GM23248 (cell line): ENCODE measurements at regions not wholly inside any gene's neighbourhood (a gene's known extent, or its start where the extent isn't known, plus 50 kb on each side); places are given as distances from the start of the nearest gene placed in this dataset.

Experiments used
- DNase-seq: peaks from one replicate; pipeline ENCODE4 v3.0.0-alpha.2; 2015
- H2AFZ ChIP-seq: fragments of 200-600 bp; sonication (generic); 2 replicates; pipeline ENCODE4 v1.6.1; 2016; ENCODE audit warnings: antibody characterized with exemption
- H3F3A ChIP-seq: fragments of 200-600 bp; sonication (generic); 2 replicates; pipeline ENCODE4 v1.6.1; 2016; ENCODE audit warnings: mild to moderate bottlenecking, antibody characterized with exemption, mixed run types; ENCODE audit not compliant: insufficient read depth
- H3K27ac ChIP-seq: fragments of 200-600 bp; sonication (generic); 2 replicates; pipeline ENCODE4 v1.5.1; 2016; ENCODE audit warnings: mild to moderate bottlenecking
- H3K27me3 ChIP-seq: fragments of 200-600 bp; sonication (generic); replicated peaks from 2 replicates; pipeline ENCODE4 v1.6.1; 2016; ENCODE audit warnings: mild to moderate bottlenecking; ENCODE audit not compliant: insufficient read depth
- H3K36me3 ChIP-seq: fragments of 200-600 bp; sonication (generic); 2 replicates; pipeline ENCODE4 v1.6.1; 2016; ENCODE audit warnings: low read depth, mild to moderate bottlenecking
- H3K4me1 ChIP-seq: fragments of 200-600 bp; sonication (generic); 2 replicates; pipeline ENCODE4 v1.6.1; 2016; ENCODE audit warnings: mild to moderate bottlenecking; ENCODE audit not compliant: insufficient read depth
- H3K4me2 ChIP-seq: fragments of 200-600 bp; sonication (generic); one replicate; pipeline ENCODE4 v1.6.1; 2016; ENCODE audit warnings: mild to moderate bottlenecking; ENCODE audit not compliant: unreplicated experiment
- H3K4me3 ChIP-seq: fragments of 200-600 bp; sonication (generic); 2 replicates; pipeline ENCODE4 v1.5.1; 2016; ENCODE audit warnings: mild to moderate bottlenecking
- H3K79me2 ChIP-seq: fragments of 200-600 bp; sonication (generic); 2 replicates; pipeline ENCODE4 v1.6.1; 2016; ENCODE audit warnings: mild to moderate bottlenecking; ENCODE audit not compliant: insufficient read depth
- H3K9ac ChIP-seq: fragments of 200-600 bp; sonication (generic); 2 replicates; pipeline ENCODE4 v1.6.1; 2016; ENCODE audit warnings: mild to moderate bottlenecking
- H3K9me2 ChIP-seq: fragments of 200-600 bp; sonication (generic); 2 replicates; pipeline ENCODE4 v1.6.1; 2016; ENCODE audit warnings: mixed run types, mild to moderate bottlenecking, moderate library complexity; ENCODE audit not compliant: insufficient read depth
- H3K9me3 ChIP-seq: fragments of 200-600 bp; sonication (generic); one replicate; pipeline ENCODE4 v1.6.1; 2017; ENCODE audit warnings: low read depth
- H4K20me1 ChIP-seq: fragments of 200-600 bp; sonication (generic); 2 replicates; pipeline ENCODE4 v1.6.0; 2016; ENCODE audit not compliant: insufficient read depth
- EZH2 ChIP-seq: fragments of 200-600 bp; sonication (generic); IDR thresholded peaks from 2 replicates; pipeline ENCODE4 v1.6.1; 2018; ENCODE audit warnings: antibody characterized with exemption, mild to moderate bottlenecking; ENCODE audit not compliant: insufficient read depth, poor library complexity, severe bottlenecking
- EZH2phosphoT487 ChIP-seq: fragments of 200-600 bp; sonication (generic); IDR thresholded peaks from 2 replicates; pipeline ENCODE4 v1.6.1; 2018; ENCODE audit warnings: antibody characterized with exemption, moderate library complexity, mild to moderate bottlenecking, low read depth; ENCODE audit not compliant: insufficient read depth
- WGBS, 2 experiments: methylation state at CpG; one replicate each; pipeline ENCODE4 v1.1.6; 2015 to 2017; ENCODE audit warnings: low lambda C conversion rate in 2 of 2, low coverage in 1 of 2; ENCODE audit errors: missing lambda C conversion rate in 2 of 2; 5-methylcytosine and 5-hydroxymethylcytosine counted together
- in situ Hi-C: fragments of 300-500 bp; cut with MboI; formaldehyde crosslinking; loops from 2 replicates; pipeline ENCODE4 v1.15.0; 2020

DNA sequence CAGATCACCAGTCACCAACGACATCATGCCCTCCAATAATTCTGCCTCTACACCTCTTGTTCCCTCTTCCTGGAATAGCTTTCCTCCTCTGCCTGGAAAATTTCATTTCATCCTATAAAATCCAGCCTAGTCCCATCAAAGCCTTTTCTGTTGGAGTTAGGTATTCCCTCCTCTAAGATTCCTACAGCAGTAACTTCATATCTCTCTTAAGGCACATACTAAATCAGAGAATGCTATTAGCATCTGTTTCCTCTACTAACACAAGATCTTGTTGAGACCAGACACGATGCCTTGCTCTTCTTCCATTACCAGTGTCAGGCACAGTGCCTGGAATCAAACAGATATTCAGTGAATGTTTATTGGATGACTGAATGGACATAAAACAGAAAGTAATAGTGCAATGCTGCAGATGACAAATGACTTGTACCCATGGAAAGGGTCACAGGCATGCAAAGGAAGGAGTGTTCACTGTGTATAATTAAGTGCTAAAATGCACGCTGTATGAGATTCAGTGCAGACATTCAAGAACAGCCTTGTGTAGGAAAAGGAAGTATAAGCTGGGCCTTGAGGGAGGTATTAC is 342.0 kb upstream of the ACVR2A start:
- Histone ChIP-seq H2AFZ (no peak overlapping the region), H3K4me3 (no peak overlapping the region), H3K9me2 (no peaks in the 10 kb centered on the region), H3K27me3 (0 out of 2 replicates have a peak, but pooled peaks cover 2% of the 10 kb centered on the region), H3K4me2 (no peak overlapping the region), H3K9me3 (no peaks in the 10 kb centered on the region), H4K20me1 (no peaks in the 10 kb centered on the region), H3K4me1 (no peaks in the 10 kb centered on the region), H3K9ac (no peak overlapping the region), H3K36me3 (no peaks in the 10 kb centered on the region), H3K27ac (no peak overlapping the region), H3F3A (no peaks in the 10 kb centered on the region), H3K79me2 (no peaks in the 10 kb centered on the region)
- TF ChIP-seq EZH2 (no peak), EZH2phosphoT487 (no peak)
- no peak for DNase-seq
- in situ Hi-C loops, result no loop called here
- WGBS, 2 experiments, result 23 to 32% methylated on average over 3 of the region's 3 CpGs

DNA sequence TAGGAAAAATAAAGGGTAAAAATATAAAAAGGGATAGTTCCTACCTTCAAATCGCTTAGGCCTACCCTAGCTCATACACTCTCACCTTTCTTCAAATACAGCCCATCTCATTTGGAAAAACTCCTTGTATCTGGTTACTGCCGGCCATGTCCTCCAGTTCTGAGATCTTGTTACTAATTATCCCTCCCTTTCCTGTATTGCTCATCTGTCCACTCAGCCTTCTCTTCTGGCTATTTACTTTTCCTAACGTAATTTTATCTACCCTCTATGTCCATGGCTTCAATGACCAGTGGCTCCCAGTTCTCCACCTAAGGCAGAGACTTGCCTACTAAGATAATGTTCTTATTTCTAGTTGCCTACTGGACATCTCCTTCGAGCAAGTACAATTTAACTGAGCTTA is 342.9 kb upstream of the ACVR2A start:
- Histone ChIP-seq H3K9me3 (no peaks in the 10 kb centered on the region), H3K79me2 (no peaks in the 10 kb centered on the region), H3K9ac (no peak overlapping the region), H2AFZ (no peak overlapping the region), H3K9me2 (no peaks in the 10 kb centered on the region), H3K27me3 (0 out of 2 replicates have a peak, but pooled peaks cover 2% of the 10 kb centered on the region), H3K36me3 (no peaks in the 10 kb centered on the region), H3K4me1 (no peaks in the 10 kb centered on the region), H3K27ac (no peak overlapping the region), H3K4me2 (no peak overlapping the region), H3F3A (no peaks in the 10 kb centered on the region), H3K4me3 (no peak overlapping the region), H4K20me1 (no peaks in the 10 kb centered on the region)
- in situ Hi-C loops, result no loop called here
- WGBS, 2 experiments, result 67 to 78% methylated on average over 4 of the region's 4 CpGs
- DNase-seq, result no peak
- no peak for TF ChIP-seq EZH2
- no peak for TF ChIP-seq EZH2phosphoT487

DNA sequence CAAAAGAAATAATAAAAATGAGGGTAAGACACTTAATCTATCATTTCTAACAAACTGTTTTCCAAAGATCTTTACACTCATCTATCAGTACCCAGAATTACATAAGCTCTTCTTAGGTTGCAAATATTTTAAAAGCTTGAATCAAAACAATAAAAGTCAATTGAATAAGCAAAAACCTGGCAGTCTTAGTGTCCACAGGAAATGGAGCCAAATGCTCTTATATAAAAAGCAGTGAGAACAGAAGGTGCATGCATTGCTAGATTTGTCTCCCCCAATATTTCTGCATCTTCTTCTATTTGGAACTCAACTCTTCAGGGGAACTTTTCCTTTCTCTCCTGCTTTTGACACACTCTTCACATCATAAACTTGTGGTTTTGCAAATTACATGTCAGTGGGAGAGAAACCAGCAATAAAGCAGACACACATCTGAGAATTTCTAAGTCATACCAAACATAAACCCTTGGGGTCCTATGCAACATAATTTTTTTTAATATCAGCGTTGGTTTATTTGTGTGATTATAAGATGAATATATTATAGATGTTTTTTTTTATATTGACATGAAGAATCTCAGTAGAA is 343.9 kb upstream of the ACVR2A start:
- H3K27ac ChIP-seq, result no peak overlapping the region
- in situ Hi-C loops, result no loop called here
- no peaks in the 10 kb centered on the region for H3F3A ChIP-seq
- WGBS, 2 experiments, result 45 to 69% methylated on average over 1 of the region's 1 CpG
- H3K27me3 ChIP-seq, result 0 out of 2 replicates have a peak, but pooled peaks cover 2% of the 10 kb centered on the region
- H3K36me3 ChIP-seq, result no peaks in the 10 kb centered on the region
- no peak for DNase-seq
- no peak overlapping the region for H3K4me2 ChIP-seq
- no peaks in the 10 kb centered on the region for H4K20me1 ChIP-seq
- no peaks in the 10 kb centered on the region for H3K9me2 ChIP-seq
- H3K9ac ChIP-seq, result no peak overlapping the region
- no peaks in the 10 kb centered on the region for H3K79me2 ChIP-seq
- H3K9me3 ChIP-seq, result no peaks in the 10 kb centered on the region
- TF ChIP-seq EZH2phosphoT487 (no peak), EZH2 (no peak)
- no peaks in the 10 kb centered on the region for H3K4me1 ChIP-seq
- H3K4me3 ChIP-seq, result no peak overlapping the region
- H2AFZ ChIP-seq, result no peak overlapping the region

DNA sequence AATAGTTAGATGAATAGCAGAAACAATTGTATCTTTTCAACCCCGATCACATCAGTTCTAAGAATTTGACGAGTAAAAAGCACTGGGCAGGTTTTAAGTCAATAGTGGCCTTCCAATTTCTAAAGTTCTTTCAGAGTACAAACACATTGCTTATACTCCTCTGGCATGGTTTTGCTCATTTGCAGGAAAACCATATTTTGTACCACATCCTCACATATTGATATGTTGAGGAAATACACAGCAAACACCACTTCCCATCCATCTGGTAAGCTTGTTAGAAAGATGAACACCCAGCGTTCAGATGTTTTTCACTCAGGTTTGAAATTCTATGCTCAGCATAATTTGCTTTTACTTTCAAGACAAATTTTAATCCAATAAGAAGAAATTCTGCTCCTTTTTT is 344.6 kb upstream of the ACVR2A start:
- in situ Hi-C loops, result no loop called here
- Histone ChIP-seq H3K9me3 (no peaks in the 10 kb centered on the region), H3K9ac (no peak overlapping the region), H3K36me3 (no peaks in the 10 kb centered on the region), H2AFZ (no peak overlapping the region), H3K27me3 (0 out of 2 replicates have a peak, but pooled peaks cover 2% of the 10 kb centered on the region), H3K4me2 (no peak overlapping the region), H3K27ac (no peak overlapping the region), H3K79me2 (no peaks in the 10 kb centered on the region), H3K4me3 (no peak overlapping the region), H4K20me1 (no peaks in the 10 kb centered on the region), H3F3A (no peaks in the 10 kb centered on the region), H3K9me2 (no peaks in the 10 kb centered on the region), H3K4me1 (no peaks in the 10 kb centered on the region)
- TF ChIP-seq EZH2phosphoT487, result no peak
- no peak for DNase-seq
- 46 to 53% methylated on average over 3 of the region's 3 CpGs for WGBS, 2 experiments

DNA sequence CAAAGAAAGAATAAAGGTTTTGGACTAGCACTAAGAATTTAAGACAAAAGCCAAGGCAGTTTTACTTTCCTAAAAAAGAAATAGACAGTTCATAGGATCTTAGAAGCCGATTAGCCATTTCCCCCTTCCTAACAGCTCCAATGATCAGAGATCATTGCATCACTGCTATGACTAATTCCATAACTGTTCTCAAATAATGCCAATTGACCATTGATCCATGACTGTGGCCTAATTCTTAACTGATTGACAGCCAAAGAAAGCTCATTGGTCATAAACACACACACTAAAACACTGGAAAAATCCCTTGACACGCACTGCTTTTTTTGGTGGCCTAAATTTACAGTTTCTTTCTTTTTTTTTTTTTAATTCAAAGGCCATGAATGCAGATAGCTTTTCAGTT is 345.0 kb upstream of the ACVR2A start:
- H2AFZ ChIP-seq, result no peak overlapping the region

More for the DNA sequence above, 345.0 kb upstream of the ACVR2A start:
- Histone ChIP-seq H3K27ac (no peak overlapping the region), H3F3A (no peaks in the 10 kb centered on the region), H3K4me3 (no peak overlapping the region), H3K4me1 (no peaks in the 10 kb centered on the region), H3K4me2 (no peak overlapping the region), H3K36me3 (no peaks in the 10 kb centered on the region), H3K27me3 (0 out of 2 replicates have a peak, but pooled peaks cover 2% of the 10 kb centered on the region), H3K9ac (no peak overlapping the region), H3K9me2 (no peaks in the 10 kb centered on the region), H3K79me2 (no peaks in the 10 kb centered on the region), H4K20me1 (no peaks in the 10 kb centered on the region), H3K9me3 (no peaks in the 10 kb centered on the region)
- TF ChIP-seq EZH2, result no peak
- TF ChIP-seq EZH2phosphoT487, result no peak
- DNase-seq, result peak; percentile 7
- in situ Hi-C loops, result no loop called here
- WGBS, 2 experiments, result 21 to 30% methylated on average over 2 of the region's 2 CpGs
